ENCODE measurements at regions not wholly inside any gene's neighbourhood (a gene's known extent, or its start where the extent isn't known, plus 50 kb on each side); places are given as distances from the start of the nearest gene placed in this dataset.

DNA sequence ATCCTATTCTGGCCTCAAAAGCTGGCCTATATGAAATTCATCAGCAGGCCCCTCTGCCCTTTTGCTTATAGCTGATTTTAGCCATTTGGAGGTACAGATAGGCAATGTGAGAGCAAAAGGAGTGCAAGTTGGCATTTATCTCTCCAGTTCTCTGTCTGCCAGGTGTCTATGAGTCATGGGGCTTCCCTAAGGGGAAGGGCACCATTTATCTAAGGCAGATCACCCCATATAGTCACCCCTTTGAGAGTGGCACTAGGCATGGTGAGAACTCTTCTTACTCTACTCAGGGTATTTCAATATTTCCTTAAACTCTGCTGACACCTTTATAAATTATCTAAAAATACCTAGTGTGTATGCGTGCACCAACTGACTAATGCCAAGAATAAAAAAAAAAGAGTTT, 314.7 kb upstream of the CDH6 start:
- Histone ChIP-seq H3K4me3 (no peak overlapping the region), H4K20me1 (replicated peaks; ENCODE audit: insufficient read depth) (no peaks in the 10 kb centered on the region), H3K4me2 (no peak overlapping the region), H3K27me3 (ENCODE audit: insufficient read depth) (no peaks in the 10 kb centered on the region), H2AFZ (no peak overlapping the region), H3K27ac (ENCODE audit: low read depth) (no peak overlapping the region), H3K36me3 (ENCODE audit: insufficient read depth) (no peaks in the 10 kb centered on the region), H3K9me2 (ENCODE audit: insufficient read depth) (0 out of 2 replicates have a peak, but pooled peaks cover 9% of the 10 kb centered on the region), H3K79me2 (replicated peaks; ENCODE audit: insufficient read depth) (no peaks in the 10 kb centered on the region), H3K4me1 (ENCODE audit: insufficient read depth) (no peaks in the 10 kb centered on the region), H3F3A (replicated peaks; ENCODE audit: low read depth) (no peaks in the 10 kb centered on the region)
- H3K27ac Mint-ChIP-seq: no peak overlapping the region
- no peak overlapping the region for H3K4me3 Mint-ChIP-seq
- no peaks in the 10 kb centered on the region for H3K27me3 Mint-ChIP-seq (ENCODE audit: insufficient read depth, low read depth, poor library complexity)
- TF ChIP-seq ZNF331 (CRISPR knock-in tag; IDR thresholded peaks at IDR 0.05; ENCODE audit: low read depth) (no peak), ETS1 (IDR thresholded peaks at IDR 0.05) (no peak), NANOG (IDR thresholded peaks at IDR 0.05; ENCODE audit: borderline replicate concordance) (no peak), REST (IDR thresholded peaks at IDR 0.05; ENCODE audit: unreplicated experiment) (no peak), EZH2phosphoT487 (IDR thresholded peaks at IDR 0.05; ENCODE audit: unreplicated experiment) (no peak), ZNF462 (CRISPR knock-in tag; IDR thresholded peaks at IDR 0.05) (no peak), JUNB (IDR thresholded peaks at IDR 0.05; ENCODE audit: unreplicated experiment) (no peak), STAT1 (IDR thresholded peaks at IDR 0.05; ENCODE audit: unreplicated experiment) (no peak), POLR2AphosphoS5 (IDR thresholded peaks at IDR 0.05; ENCODE audit: low read depth) (no peak)
- TF ChIP-seq, protein P1, sequence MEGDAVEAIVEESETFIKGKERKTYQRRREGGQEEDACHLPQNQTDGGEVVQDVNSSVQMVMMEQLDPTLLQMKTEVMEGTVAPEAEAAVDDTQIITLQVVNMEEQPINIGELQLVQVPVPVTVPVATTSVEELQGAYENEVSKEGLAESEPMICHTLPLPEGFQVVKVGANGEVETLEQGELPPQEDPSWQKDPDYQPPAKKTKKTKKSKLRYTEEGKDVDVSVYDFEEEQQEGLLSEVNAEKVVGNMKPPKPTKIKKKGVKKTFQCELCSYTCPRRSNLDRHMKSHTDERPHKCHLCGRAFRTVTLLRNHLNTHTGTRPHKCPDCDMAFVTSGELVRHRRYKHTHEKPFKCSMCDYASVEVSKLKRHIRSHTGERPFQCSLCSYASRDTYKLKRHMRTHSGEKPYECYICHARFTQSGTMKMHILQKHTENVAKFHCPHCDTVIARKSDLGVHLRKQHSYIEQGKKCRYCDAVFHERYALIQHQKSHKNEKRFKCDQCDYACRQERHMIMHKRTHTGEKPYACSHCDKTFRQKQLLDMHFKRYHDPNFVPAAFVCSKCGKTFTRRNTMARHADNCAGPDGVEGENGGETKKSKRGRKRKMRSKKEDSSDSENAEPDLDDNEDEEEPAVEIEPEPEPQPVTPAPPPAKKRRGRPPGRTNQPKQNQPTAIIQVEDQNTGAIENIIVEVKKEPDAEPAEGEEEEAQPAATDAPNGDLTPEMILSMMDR (conservative IDR thresholded peaks at IDR 0.05; ENCODE audit: low read depth in 2 of 2): no peak
- no peaks in the 10 kb centered on the region for H3K4me1 Mint-ChIP-seq
- 0 out of 3 replicates have a peak, but pooled peaks cover under 1% of the 10 kb centered on the region for H3K9me3 Mint-ChIP-seq
- DNase-seq (ENCODE audit: low spot score): no peak
- ATAC-seq: no peak
- H3K36me3 Mint-ChIP-seq (ENCODE audit: low read depth): no peaks in the 10 kb centered on the region

All from GM23338 (cell line).